Progenitor cell of endocrine pancreas (in vitro differentiated cells): ENCODE measurements at regions not wholly inside any gene's neighbourhood (a gene's known extent, or its start where the extent isn't known, plus 50 kb on each side); places are given as distances from the start of the nearest gene placed in this dataset.

Experiments
- DNase-seq: peaks from one replicate; pipeline ENCODE4 v3.0.0; 2021; ENCODE audit warnings: low spot score; ENCODE audit not compliant: unreplicated experiment
- H3K27ac Mint-ChIP-seq: 2 replicates; pipeline ENCODE4 v1.8.0; 2021; ENCODE audit warnings: mild to moderate bottlenecking, moderate library complexity, mixed read lengths
- H3K27me3 Mint-ChIP-seq: 2 replicates; pipeline ENCODE4 v1.8.0; 2021; ENCODE audit warnings: mixed read lengths
- H3K36me3 Mint-ChIP-seq: 2 replicates; pipeline ENCODE4 v1.8.0; 2022; ENCODE audit warnings: mixed read lengths; ENCODE audit not compliant: insufficient read depth
- H3K4me1 Mint-ChIP-seq: 2 replicates; pipeline ENCODE4 v1.8.0; 2021; ENCODE audit warnings: low read depth, mixed read lengths
- H3K4me3 Mint-ChIP-seq: 2 replicates; pipeline ENCODE4 v1.8.0; 2021; ENCODE audit warnings: low read depth, mild to moderate bottlenecking, moderate library complexity, mixed read lengths
- H3K9me3 Mint-ChIP-seq: 2 replicates; pipeline ENCODE4 v1.8.0; 2021; ENCODE audit warnings: low read depth, mixed read lengths
- CTCF ChIP-seq: fragments of 200-600 bp; sonication (generic); IDR thresholded peaks from one replicate; pipeline ENCODE4 v1.5.0; 2021; ENCODE audit warnings: antibody characterized with exemption, mild to moderate bottlenecking; ENCODE audit not compliant: unreplicated experiment

DNA sequence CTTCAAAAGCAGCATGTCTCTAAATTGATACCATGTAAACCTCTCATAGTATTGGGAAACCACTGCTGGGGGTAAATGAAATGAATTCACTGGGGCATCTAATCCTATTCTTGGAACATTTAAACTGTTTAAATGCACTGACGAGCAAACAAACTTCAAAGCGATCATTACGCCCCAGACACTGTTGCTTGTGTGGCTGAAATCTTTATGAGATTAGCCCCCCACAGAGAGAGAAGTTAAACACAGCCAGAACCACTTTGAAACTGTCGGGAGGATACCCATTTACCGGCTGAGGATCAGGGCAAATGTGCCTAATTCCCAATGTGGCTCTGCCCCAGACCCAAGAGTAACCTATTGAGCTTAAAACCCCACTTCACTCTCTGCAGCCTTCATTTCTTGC is 308.4 kb upstream of the CDIN1 start:
- H3K27ac Mint-ChIP-seq, result no peak overlapping the region
- peaks cover 3% of the 10 kb centered on the region for H3K4me1 Mint-ChIP-seq
- H3K9me3 Mint-ChIP-seq, result no peaks in the 10 kb centered on the region
- DNase-seq, result no peak
- peaks cover 13% of the 10 kb centered on the region for H3K27me3 Mint-ChIP-seq
- no peak overlapping the region for H3K4me3 Mint-ChIP-seq
- no peak for TF ChIP-seq CTCF
- H3K36me3 Mint-ChIP-seq, result no peaks in the 10 kb centered on the region

DNA sequence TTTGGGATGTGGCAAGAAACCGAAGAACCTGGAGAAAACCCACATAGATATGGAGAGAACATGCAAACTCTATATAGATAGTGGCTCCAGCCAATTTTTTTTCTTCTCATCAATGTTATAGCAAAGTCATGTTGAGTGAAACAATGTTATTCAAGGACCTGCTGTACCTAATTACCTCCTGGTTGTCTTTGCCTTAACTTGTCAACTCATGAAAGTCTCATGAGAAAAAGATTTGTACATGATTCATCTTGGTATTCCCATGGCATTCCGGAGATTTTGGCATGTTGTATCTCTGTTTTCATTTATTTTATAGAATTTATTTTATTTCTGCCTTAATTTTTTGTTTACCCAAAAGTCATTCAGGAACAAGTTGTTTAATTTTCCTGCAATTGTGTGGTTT is 303.8 kb upstream of the CDIN1 start:
- H3K4me3 Mint-ChIP-seq, result no peak overlapping the region
- no peaks in the 10 kb centered on the region for H3K36me3 Mint-ChIP-seq
- peaks cover 13% of the 10 kb centered on the region for H3K27me3 Mint-ChIP-seq
- TF ChIP-seq CTCF, result no peak
- no peak overlapping the region for H3K27ac Mint-ChIP-seq
- peaks cover 3% of the 10 kb centered on the region for H3K4me1 Mint-ChIP-seq
- DNase-seq, result no peak
- H3K9me3 Mint-ChIP-seq, result peaks cover 33% of the 10 kb centered on the region

DNA sequence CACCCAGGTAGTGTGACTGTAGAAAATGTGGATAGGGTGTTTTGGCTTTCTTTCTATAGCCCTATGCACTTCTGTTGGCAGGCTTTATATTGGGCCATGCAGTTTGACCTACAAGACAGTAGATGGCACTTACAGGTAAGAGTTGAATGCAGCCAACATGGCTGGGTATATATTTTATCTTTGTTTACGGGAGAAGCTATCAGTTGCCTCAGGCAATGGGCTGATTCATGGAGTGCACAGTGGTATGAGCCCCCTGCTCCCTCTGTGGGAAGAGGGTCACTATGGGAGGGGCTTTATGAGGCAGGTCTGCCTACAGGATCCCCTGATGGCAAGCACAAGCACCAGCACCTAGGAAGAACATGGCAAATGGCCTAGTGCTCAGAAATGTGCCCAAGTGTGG is 301.2 kb upstream of the CDIN1 start:
- no peaks in the 10 kb centered on the region for H3K36me3 Mint-ChIP-seq
- H3K4me3 Mint-ChIP-seq, result no peak overlapping the region
- H3K27ac Mint-ChIP-seq, result no peak overlapping the region
- no peak for DNase-seq
- no peaks in the 10 kb centered on the region for H3K4me1 Mint-ChIP-seq
- no peaks in the 10 kb centered on the region for H3K27me3 Mint-ChIP-seq
- TF ChIP-seq CTCF, result no peak
- H3K9me3 Mint-ChIP-seq, result peaks cover 33% of the 10 kb centered on the region

DNA sequence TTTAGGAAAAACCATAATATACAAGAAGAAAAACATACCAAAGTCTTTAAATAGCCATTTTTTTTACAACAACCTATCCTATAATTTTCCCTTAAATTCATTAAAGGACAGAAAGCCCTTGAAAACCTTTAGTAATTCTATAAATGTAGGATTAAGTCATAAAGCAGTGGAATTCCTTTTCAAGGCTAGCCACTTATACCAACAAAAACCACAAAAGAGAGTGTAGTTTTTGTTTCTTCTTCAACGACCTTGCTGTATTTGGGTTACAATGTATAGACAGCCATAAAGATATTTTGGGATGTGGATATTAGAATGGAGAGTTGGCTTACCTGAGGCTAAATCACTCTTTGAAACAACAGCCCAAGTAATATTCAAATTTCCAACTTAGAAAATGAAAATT is 296.6 kb upstream of the CDIN1 start:
- Mint-ChIP-seq H3K27ac (no peak overlapping the region), H3K9me3 (peaks cover 26% of the 10 kb centered on the region), H3K4me1 (no peaks in the 10 kb centered on the region), H3K27me3 (no peaks in the 10 kb centered on the region), H3K36me3 (no peaks in the 10 kb centered on the region), H3K4me3 (no peak overlapping the region)
- no peak for TF ChIP-seq CTCF
- DNase-seq, result no peak

- H3K4me3 Mint-ChIP-seq, result no peak overlapping the region
- H3K9me3 Mint-ChIP-seq, result peaks cover 14% of the 10 kb centered on the region
- no peak for DNase-seq
- H3K4me1 Mint-ChIP-seq, result no peaks in the 10 kb centered on the region
- no peak for TF ChIP-seq CTCF
- no peaks in the 10 kb centered on the region for H3K27me3 Mint-ChIP-seq
- no peak overlapping the region for H3K27ac Mint-ChIP-seq
- H3K36me3 Mint-ChIP-seq, result no peaks in the 10 kb centered on the region
Measured at GRCh38 chr15:36284911-36285310, 294.5 kb upstream of the CDIN1 start.
